Heart left ventricle (tissue), 16 donors: ENCODE measurements at regions not wholly inside any gene's neighbourhood (a gene's known extent, or its start where the extent isn't known, plus 50 kb on each side); places are given as distances from the start of the nearest gene placed in this dataset.

Experiments used
- ATAC-seq, 4 donors: fragments of 200-7000 bp; cut with Tn5 transposase; one replicate each; pipeline ENCODE4 v1.9.1; 2020 to 2022; ENCODE audit warnings: moderate library complexity in 4 of 4, mild to moderate bottlenecking in 3 of 4, moderate number of reproducible peaks in 1 of 4
- DNase-seq, 5 donors: peaks; one replicate each; pipeline ENCODE4 v3.0.0-alpha.2; 2020
- H3K27ac ChIP-seq, 12 donors: fragments of 200-600 bp; sonication (generic) in 4 of 12; one replicate each; pipeline versions ENCODE4 v1.5.0 to v1.8.0; 2016 to 2022; ENCODE audit warnings: mild to moderate bottlenecking in 2 of 12
- H3K27me3 ChIP-seq, 9 donors: fragments of 200-600 bp; sonication (generic) in 2 of 9; one replicate each; pipeline versions ENCODE4 v1.5.1 to v1.8.0; 2016 to 2022; ENCODE audit warnings: mild to moderate bottlenecking in 3 of 9
- H3K36me3 ChIP-seq, 9 donors: fragments of 200-600 bp; sonication (generic) in 2 of 9; one replicate each; pipeline versions ENCODE4 v1.5.0 to v1.8.0; 2018 to 2022; ENCODE audit warnings: mild to moderate bottlenecking in 2 of 9
- H3K4me1 ChIP-seq, 12 donors: fragments of 200-600 bp; sonication (generic) in 4 of 12; one replicate each; pipeline versions ENCODE4 v1.5.0 to v1.8.0; 2016 to 2022; ENCODE audit warnings: mild to moderate bottlenecking in 3 of 12
- H3K4me3 ChIP-seq, 12 donors: fragments of 200-600 bp; sonication (generic) in 4 of 12; one replicate each; pipeline versions ENCODE4 v1.5.0 to v1.8.0; 2017 to 2022; ENCODE audit warnings: mild to moderate bottlenecking in 9 of 12, moderate library complexity in 4 of 12
- H3K9me3 ChIP-seq, 12 donors: fragments of 200-600 bp; sonication (generic) in 4 of 12; one replicate each; pipeline versions ENCODE4 v1.5.0 to v1.8.0; 2016 to 2022; ENCODE audit warnings: mild to moderate bottlenecking in 1 of 12
- POLR2A ChIP-seq, 2 donors: fragments of 450-650 bp; IDR thresholded peaks; one replicate each; pipeline ENCODE4 v1.6.1; 2017; ENCODE audit warnings: antibody characterized with exemption in 2 of 2, mild to moderate bottlenecking in 2 of 2, moderate library complexity in 2 of 2
- WGBS, 4 donors: extraction: QIAGEN DNeasy Blood & Tissue Kit in 2 of 4; methylation state at CpG; one replicate each; pipeline versions ENCODE4 v1.1.5 to v1.1.7; 2013 to 2018; 5-methylcytosine and 5-hydroxymethylcytosine counted together
- intact Hi-C, 10 donors: fragments of 100-400 bp; cut with DNase I; formaldehyde crosslinking; loops; one replicate each; pipeline versions ENCODE4 v1.11.1 to v1.14.2; 2022
- TF ChIP-seq, protein P1 (sequence below), 12 donors: fragments of 200-600 bp; sonication (generic) in 4 of 12; IDR thresholded peaks; one replicate each; pipeline versions ENCODE4 v1.5.0 to v1.8.0; 2018 to 2022; ENCODE audit warnings: antibody characterized with exemption in 12 of 12, mild to moderate bottlenecking in 5 of 12
- donor health status: ischemic (EF 13 %, LVEDD 7.1; RV severe dilation, severe dysfunction).
- donor health status: healthy with polysubstance abuse.
- donor health status: DM: no; HTN: yes; CAD: no.
- donor health status: DM: no; HTN: no; CAD: no.
- donor health status: ischemic (EF 25% LVEDD 6.9; RV normal size, moderate dysfunction).
- donor health status: ischemic (EF 25% LVEDD 5.7; RV mildly dilated, moderate dysfunction).
- donor health status: healthy.
- donor health status: DM: yes; HTN: yes; CAD: no.
- donor health status: ischemic (EF 35%, LVEDD 5.7; RV mildly dilated, moderate dysfunction).
- donor health status: nonischemic (EF 11% LVEDD 7.7; RV severe dilation, severe dysfunction).
- donor health status: DM: yes; HTN: yes; CAD: no.
- donor health status: PGD.
- donor health status: ischemic (EF 29% LVEDD 5.4; RV normal size, mild dysfunction).
- donor health status: nonischemic (EF 23%, LVEDD 6.1; RV moderate dilation, normal function).

DNA sequence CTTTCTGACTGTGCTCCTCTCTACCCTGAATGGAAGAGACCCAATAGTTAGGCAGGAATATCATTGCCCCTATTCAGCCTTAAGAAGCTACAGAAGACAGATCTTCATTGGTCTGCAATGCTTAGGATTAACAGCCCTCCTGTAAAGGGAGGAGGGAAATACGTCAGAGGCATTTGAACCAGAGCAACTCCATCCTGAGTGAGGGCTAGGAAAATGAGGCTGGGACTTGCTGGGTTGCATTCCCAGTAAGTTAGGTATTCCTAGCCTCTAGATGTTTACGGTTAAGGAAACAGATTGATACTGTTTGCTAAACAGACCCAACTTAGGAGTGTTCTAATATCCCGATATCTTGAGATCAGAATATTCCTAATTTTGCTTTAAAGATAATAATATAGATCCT is 63.5 kb downstream of the PCDH18 start:
- intact Hi-C loops: no loop called here
- no peak for ATAC-seq
- peaks cover 0 to 20% (median 3%) of the 10 kb centered on the region in 12 donors for H3K9me3 ChIP-seq

DNA sequence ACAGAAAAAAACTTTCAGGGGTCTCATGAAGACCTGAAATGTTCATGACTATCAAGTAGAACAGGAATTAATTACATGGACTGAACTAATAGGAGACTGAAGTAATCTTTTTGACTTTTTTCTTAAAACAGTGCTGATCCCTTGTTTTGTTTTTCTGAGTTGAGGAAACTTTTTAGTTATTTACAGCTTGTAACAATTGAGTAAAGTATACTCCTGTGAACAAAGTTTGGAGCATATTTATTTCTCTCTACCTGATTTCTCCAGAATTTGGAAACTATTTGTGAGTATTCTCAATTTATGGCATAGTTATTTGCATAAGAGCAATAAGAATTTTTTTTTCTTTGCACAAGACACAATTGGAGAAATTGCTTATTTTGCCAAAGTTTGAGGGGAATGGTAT is 64.8 kb downstream of the PCDH18 start:
- ATAC-seq (no peak), DNase-seq (no peak)
- intact Hi-C loops: no loop called here
- H3K9me3 ChIP-seq: peaks cover 0 to 28% (median 3%) of the 10 kb centered on the region in 12 donors
- no peaks in the 10 kb centered on the region for H3K27me3 ChIP-seq
- H3K27ac ChIP-seq: no peak overlapping the region
- H3K4me1 ChIP-seq: no peaks in the 10 kb centered on the region
- H3K36me3 ChIP-seq: no peaks in the 10 kb centered on the region
- TF ChIP-seq, protein P1, sequence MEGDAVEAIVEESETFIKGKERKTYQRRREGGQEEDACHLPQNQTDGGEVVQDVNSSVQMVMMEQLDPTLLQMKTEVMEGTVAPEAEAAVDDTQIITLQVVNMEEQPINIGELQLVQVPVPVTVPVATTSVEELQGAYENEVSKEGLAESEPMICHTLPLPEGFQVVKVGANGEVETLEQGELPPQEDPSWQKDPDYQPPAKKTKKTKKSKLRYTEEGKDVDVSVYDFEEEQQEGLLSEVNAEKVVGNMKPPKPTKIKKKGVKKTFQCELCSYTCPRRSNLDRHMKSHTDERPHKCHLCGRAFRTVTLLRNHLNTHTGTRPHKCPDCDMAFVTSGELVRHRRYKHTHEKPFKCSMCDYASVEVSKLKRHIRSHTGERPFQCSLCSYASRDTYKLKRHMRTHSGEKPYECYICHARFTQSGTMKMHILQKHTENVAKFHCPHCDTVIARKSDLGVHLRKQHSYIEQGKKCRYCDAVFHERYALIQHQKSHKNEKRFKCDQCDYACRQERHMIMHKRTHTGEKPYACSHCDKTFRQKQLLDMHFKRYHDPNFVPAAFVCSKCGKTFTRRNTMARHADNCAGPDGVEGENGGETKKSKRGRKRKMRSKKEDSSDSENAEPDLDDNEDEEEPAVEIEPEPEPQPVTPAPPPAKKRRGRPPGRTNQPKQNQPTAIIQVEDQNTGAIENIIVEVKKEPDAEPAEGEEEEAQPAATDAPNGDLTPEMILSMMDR (IDR thresholded peaks at IDR 0.05): no peak
- no peak overlapping the region for H3K4me3 ChIP-seq

More for the DNA sequence above, 63.5 kb downstream of the PCDH18 start:
- Histone ChIP-seq H3K4me3 (no peak overlapping the region), H3K4me1 (no peaks in the 10 kb centered on the region), H3K36me3 (no peaks in the 10 kb centered on the region), H3K27ac (peak overlapping the region in 1 of 12 donors; percentile 33), H3K27me3 (no peaks in the 10 kb centered on the region)
- TF ChIP-seq POLR2A (IDR thresholded peaks at IDR 0.05): no peak
- TF ChIP-seq, protein P1 (IDR thresholded peaks at IDR 0.05): no peak
- 93 to 95% (median 94%) methylated on average over 3 of the region's 3 CpGs for WGBS, 4 donors
- DNase-seq: no peak

DNA sequence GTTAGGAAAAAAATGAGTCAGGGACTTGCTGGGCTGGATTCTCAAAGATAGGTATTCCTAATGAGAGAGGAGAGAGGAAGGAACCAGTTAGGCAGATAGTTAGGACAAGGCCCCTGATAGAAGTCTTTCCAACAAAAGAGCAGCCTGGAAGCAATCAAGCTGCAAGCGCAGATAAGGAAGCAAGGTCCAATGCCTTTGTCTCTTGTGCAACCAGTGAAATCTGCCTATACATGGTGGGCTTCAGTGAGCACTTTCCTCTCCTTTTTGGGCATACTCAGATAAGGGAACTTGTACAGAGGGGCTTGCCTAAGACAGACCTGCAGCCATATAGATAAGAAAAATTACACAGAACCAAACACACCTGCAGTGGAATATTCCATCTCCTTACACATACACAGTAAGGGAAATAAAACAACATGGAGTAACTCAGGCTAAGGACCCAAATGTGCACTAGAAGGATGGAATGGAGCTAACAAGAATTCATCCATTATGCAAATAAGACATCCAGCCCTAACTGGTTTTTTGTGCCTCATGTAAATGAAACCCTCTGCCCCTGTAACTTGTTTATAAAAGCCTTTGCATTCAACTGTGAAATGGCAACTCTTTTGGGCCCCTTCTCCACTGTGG is 68.8 kb downstream of the PCDH18 start:
- Histone ChIP-seq H3K27me3 (no peaks in the 10 kb centered on the region), H3K9me3 (peaks cover 0 to 28% (median 3%) of the 10 kb centered on the region in 12 donors), H3K4me1 (no peaks in the 10 kb centered on the region), H3K27ac (no peak overlapping the region), H3K4me3 (no peak overlapping the region), H3K36me3 (no peaks in the 10 kb centered on the region)
- intact Hi-C loops: no loop called here
- DNase-seq (no peak), ATAC-seq (no peak)
- TF ChIP-seq, protein P1 (IDR thresholded peaks at IDR 0.05): no peak
- no peak for TF ChIP-seq POLR2A (IDR thresholded peaks at IDR 0.05)
- whole genome bisulfite sequencing, 4 donors: 86 to 96% (median 91%) methylated on average over 1 of the region's 1 CpG

DNA sequence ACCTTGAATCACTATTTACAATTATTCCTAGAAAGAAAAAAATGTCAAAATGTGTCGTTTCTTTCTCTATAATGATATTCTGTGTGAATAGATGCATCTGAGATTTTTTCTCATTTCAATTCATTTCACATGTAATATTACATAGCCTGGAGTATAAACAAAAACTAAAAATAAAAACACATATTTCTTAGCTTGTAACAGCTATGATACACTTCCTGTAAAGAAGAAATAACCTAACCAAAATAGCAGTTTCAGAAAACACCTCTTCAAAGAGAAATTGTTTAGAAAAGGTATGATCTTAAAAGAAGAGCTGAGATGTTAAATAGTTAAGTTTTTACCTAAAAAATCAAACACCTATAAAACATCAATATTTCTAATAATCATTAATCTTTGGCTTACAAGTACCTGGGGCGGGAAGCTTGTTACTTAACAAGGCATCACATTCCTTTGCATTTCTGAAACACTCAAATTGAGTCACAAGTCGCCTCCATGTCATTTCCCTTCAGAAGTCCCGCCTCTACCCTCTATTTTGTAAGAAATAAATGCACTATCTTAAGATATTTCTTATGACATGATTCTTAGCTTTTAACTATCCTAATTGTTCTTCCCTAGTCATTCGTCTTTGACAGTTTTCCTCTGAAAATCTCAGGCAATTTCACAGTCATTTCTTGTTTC is 76.5 kb downstream of the PCDH18 start:
- no peak for ATAC-seq
- no peaks in the 10 kb centered on the region for H3K4me1 ChIP-seq
- 85 to 89% (median 87%) methylated on average over 5 of the region's 5 CpGs for WGBS, 4 donors
- no peak for DNase-seq
- H3K27ac ChIP-seq: no peak overlapping the region
- no peak overlapping the region for H3K4me3 ChIP-seq
- no peak for TF ChIP-seq POLR2A (IDR thresholded peaks at IDR 0.05)
- TF ChIP-seq, protein P1 (IDR thresholded peaks at IDR 0.05): no peak
- intact Hi-C loops: no loop called here
- no peaks in the 10 kb centered on the region for H3K36me3 ChIP-seq
- H3K27me3 ChIP-seq: no peaks in the 10 kb centered on the region
- no peaks in the 10 kb centered on the region for H3K9me3 ChIP-seq
